H9 (cell line): ENCODE measurements at regions not wholly inside any gene's neighbourhood (a gene's known extent, or its start where the extent isn't known, plus 50 kb on each side); places are given as distances from the start of the nearest gene placed in this dataset.

Experiments used
- DNase-seq: peaks from one replicate; pipeline ENCODE4 v3.0.0-alpha.2; 2017
- H2AFZ ChIP-seq: one replicate; pipeline ENCODE4 v1.6.1; 2013; ENCODE audit warnings: mild to moderate bottlenecking, low read length, control low read depth, moderate library complexity
- H2AK5ac ChIP-seq: 2 replicates; pipeline ENCODE4 v1.6.1; 2013; ENCODE audit warnings: low read length, control low read depth, mixed read lengths; ENCODE audit not compliant: insufficient read length
- H2BK120ac ChIP-seq: one replicate; pipeline ENCODE4 v1.6.1; 2013; ENCODE audit warnings: low read depth, mild to moderate bottlenecking, low read length, control low read depth, inconsistent platforms; ENCODE audit not compliant: poor library complexity, severe bottlenecking
- H2BK12ac ChIP-seq: 2 replicates; pipeline ENCODE4 v1.6.1; 2013; ENCODE audit warnings: low read length, control low read depth, mixed read lengths, low read depth; ENCODE audit not compliant: insufficient read length
- H2BK15ac ChIP-seq: 2 replicates; pipeline ENCODE4 v1.6.1; 2013; ENCODE audit warnings: low read depth, low read length, control low read depth
- H2BK20ac ChIP-seq: one replicate; pipeline ENCODE4 v1.6.1; 2013; ENCODE audit warnings: low read depth, mild to moderate bottlenecking, low read length, control low read depth, inconsistent platforms; ENCODE audit not compliant: poor library complexity, severe bottlenecking
- H2BK5ac ChIP-seq: 2 replicates; pipeline ENCODE4 v1.6.1; 2013; ENCODE audit warnings: low read length, control low read depth, mixed read lengths; ENCODE audit not compliant: insufficient read length
- H3K14ac ChIP-seq: 2 replicates; pipeline ENCODE4 v1.6.1; 2013; ENCODE audit warnings: low read length, control low read depth; ENCODE audit not compliant: insufficient read depth
- H3K18ac ChIP-seq: 2 replicates; pipeline ENCODE4 v1.6.1; 2013; ENCODE audit warnings: low read depth, mild to moderate bottlenecking, mixed read lengths, low read length, control low read depth; ENCODE audit not compliant: insufficient read length
- H3K23ac ChIP-seq: 2 replicates; pipeline ENCODE4 v1.6.1; 2013; ENCODE audit warnings: low read length, control low read depth, mixed read lengths, low read depth; ENCODE audit not compliant: insufficient read length
- H3K23me2 ChIP-seq: 2 replicates; pipeline ENCODE4 v1.6.1; 2013; ENCODE audit warnings: low read depth, mild to moderate bottlenecking, mixed read lengths, low read length, control low read depth; ENCODE audit not compliant: insufficient read length, poor library complexity, severe bottlenecking
- H3K27ac ChIP-seq: 2 replicates; pipeline ENCODE4 v1.5.1; 2013; ENCODE audit warnings: low read length, control low read depth, mixed read lengths, low read depth; ENCODE audit not compliant: insufficient read length
- H3K27me3 ChIP-seq: 2 replicates; pipeline ENCODE4 v1.6.1; 2013; ENCODE audit warnings: low read length, control low read depth, inconsistent platforms; ENCODE audit not compliant: insufficient read depth
- H3K4ac ChIP-seq: 2 replicates; pipeline ENCODE4 v1.6.1; 2013; ENCODE audit warnings: low read depth, mild to moderate bottlenecking, control low read depth, inconsistent platforms, low read length, moderate library complexity
- H3K4me1 ChIP-seq: 2 replicates; pipeline ENCODE4 v1.6.1; 2013; ENCODE audit warnings: low read length, control low read depth, inconsistent platforms; ENCODE audit not compliant: insufficient read depth
- H3K4me2 ChIP-seq: 2 replicates; pipeline ENCODE4 v1.6.1; 2013; ENCODE audit warnings: low read length, control low read depth, mixed read lengths; ENCODE audit not compliant: insufficient read length, insufficient read depth
- H3K56ac ChIP-seq: 2 replicates; pipeline ENCODE4 v1.6.1; 2013; ENCODE audit warnings: low read depth, mild to moderate bottlenecking, mixed read lengths, low read length, control low read depth; ENCODE audit not compliant: insufficient read length
- H3K79me1 ChIP-seq: 2 replicates; pipeline ENCODE4 v1.6.1; 2013; ENCODE audit warnings: low read depth, mild to moderate bottlenecking, moderate library complexity, low read length, control low read depth, inconsistent platforms; ENCODE audit not compliant: insufficient read depth, poor library complexity, severe bottlenecking
- H3K79me2 ChIP-seq: 2 replicates; pipeline ENCODE4 v1.6.1; 2013; ENCODE audit warnings: low read length, control low read depth, inconsistent platforms; ENCODE audit not compliant: insufficient read depth
- H3K9ac ChIP-seq: 2 replicates; pipeline ENCODE4 v1.6.1; 2013; ENCODE audit warnings: low read length, control low read depth, mixed read lengths; ENCODE audit not compliant: insufficient read length; ENCODE audit errors: extremely low read depth
- H3K9me3 ChIP-seq: one replicate; pipeline ENCODE4 v1.6.1; 2013; ENCODE audit warnings: low read depth, low read length, inconsistent platforms; ENCODE audit not compliant: control insufficient read depth
- H3T11ph ChIP-seq: one replicate; pipeline ENCODE4 v1.6.1; 2013; ENCODE audit warnings: mild to moderate bottlenecking, low read length, control low read depth, inconsistent platforms
- H4K20me1 ChIP-seq: one replicate; pipeline ENCODE4 v1.6.1; 2013; ENCODE audit not compliant: control insufficient read depth, insufficient read length, insufficient read depth
- H4K5ac ChIP-seq: 2 replicates; pipeline ENCODE4 v1.6.1; 2013; ENCODE audit warnings: low read depth, mild to moderate bottlenecking, mixed read lengths, low read length, control low read depth; ENCODE audit not compliant: insufficient read length
- H4K8ac ChIP-seq: replicated peaks from 2 replicates; pipeline ENCODE4 v1.6.1; 2013; ENCODE audit warnings: low read length, control low read depth, mixed read lengths, low read depth; ENCODE audit not compliant: insufficient read length
- H4K91ac ChIP-seq: 2 replicates; pipeline ENCODE4 v1.6.1; 2013; ENCODE audit warnings: low read depth, mild to moderate bottlenecking, moderate library complexity, mixed read lengths, low read length, control low read depth; ENCODE audit not compliant: insufficient read length
- H3K27ac Mint-ChIP-seq, 3 experiments: 2 replicates in 2 of 3; 3 replicates in 1 of 3; pipeline ENCODE4 v1.8.0; 2020 to 2021; ENCODE audit warnings: mixed read lengths in 3 of 3, mild to moderate bottlenecking in 1 of 3, moderate library complexity in 1 of 3
- H3K27me3 Mint-ChIP-seq: 2 replicates; pipeline ENCODE4 v1.8.0; 2021; ENCODE audit warnings: low read depth, mild to moderate bottlenecking, moderate library complexity, mixed read lengths
- H3K36me3 Mint-ChIP-seq, 3 experiments: 2 replicates in 2 of 3; 3 replicates in 1 of 3; pipeline ENCODE4 v1.8.0; 2020 to 2021; ENCODE audit warnings: low read depth in 3 of 3, mixed read lengths in 3 of 3; ENCODE audit not compliant: insufficient read depth in 1 of 3
- H3K4me1 Mint-ChIP-seq, 2 experiments: 2 replicates each; pipeline ENCODE4 v1.8.0; 2020; ENCODE audit warnings: mixed read lengths in 2 of 2
- H3K4me3 Mint-ChIP-seq, 2 experiments: 2 replicates in 1 of 2; 3 replicates in 1 of 2; pipeline ENCODE4 v1.8.0; 2020 to 2021; ENCODE audit warnings: mild to moderate bottlenecking in 2 of 2, mixed read lengths in 2 of 2, moderate library complexity in 1 of 2
- H3K9me3 Mint-ChIP-seq, 2 experiments: 2 replicates in 1 of 2; 3 replicates in 1 of 2; pipeline ENCODE4 v1.8.0; 2020; ENCODE audit warnings: mild to moderate bottlenecking in 2 of 2, mixed read lengths in 2 of 2, moderate library complexity in 1 of 2
- CTCF ChIP-seq: fragments of 200-600 bp; sonication (generic); conservative IDR thresholded peaks from 3 replicates; pipeline ENCODE4 v1.8.0; 2021; ENCODE audit warnings: antibody characterized with exemption, mild to moderate bottlenecking

GRCh38 chr16:61295311-61295710 is 740.9 kb downstream of the CDH8 start:
- no peak for DNase-seq
- no peak overlapping the region for H4K91ac ChIP-seq
- no peak overlapping the region for H3K23ac ChIP-seq
- H2BK120ac ChIP-seq, result no peak overlapping the region
- no peaks in the 10 kb centered on the region for H3K79me1 ChIP-seq
- no peaks in the 10 kb centered on the region; the same call in 1 of the 2 replicates for H3K4me1 ChIP-seq
- H3K27ac ChIP-seq, result no peak overlapping the region
- H3K23me2 ChIP-seq, result no peaks in the 10 kb centered on the region
- no peaks in the 10 kb centered on the region for H3K27me3 ChIP-seq
- no peak overlapping the region for H2BK15ac ChIP-seq
- no peak overlapping the region for H3K4ac ChIP-seq
- no peaks in the 10 kb centered on the region for H3K79me2 ChIP-seq
- no peak overlapping the region for H3K18ac ChIP-seq
- H3K56ac ChIP-seq, result no peak overlapping the region
- H2BK5ac ChIP-seq, result no peak overlapping the region
- no peaks in the 10 kb centered on the region for H3K9me3 Mint-ChIP-seq
- no peak overlapping the region for H2AFZ ChIP-seq
- H3K4me2 ChIP-seq, result no peak overlapping the region
- H3K14ac ChIP-seq, result no peak overlapping the region
- no peak overlapping the region for H3K4me3 Mint-ChIP-seq
- no peak overlapping the region for H4K5ac ChIP-seq
- H2BK12ac ChIP-seq, result no peak overlapping the region
- no peak for TF ChIP-seq CTCF
- H4K8ac ChIP-seq, result no peak overlapping the region
- H3K36me3 Mint-ChIP-seq, result no peaks in the 10 kb centered on the region
- H3K4me1 Mint-ChIP-seq, result peaks cover 20% of the 10 kb centered on the region in 2 experiments
- no peaks in the 10 kb centered on the region for H4K20me1 ChIP-seq
- no peak overlapping the region for H3T11ph ChIP-seq
- H3K9ac ChIP-seq, result no peak overlapping the region
- no peak overlapping the region for H3K27ac Mint-ChIP-seq
- H2AK5ac ChIP-seq, result no peak overlapping the region
- H3K9me3 ChIP-seq, result no peaks in the 10 kb centered on the region
- no peaks in the 10 kb centered on the region for H3K27me3 Mint-ChIP-seq
- no peak overlapping the region for H2BK20ac ChIP-seq
